GM12891 (cell line): ENCODE measurements at regions not wholly inside any gene's neighbourhood (a gene's known extent, or its start where the extent isn't known, plus 50 kb on each side); places are given as distances from the start of the nearest gene placed in this dataset.

Experiments
- PAX5 ChIP-seq: IDR thresholded peaks from 2 replicates; pipeline ENCODE4 v1.6.1; 2011; ENCODE audit warnings: low read length, moderate library complexity, mild to moderate bottlenecking; ENCODE audit not compliant: insufficient read depth, severe bottlenecking
- POLR2A ChIP-seq: IDR thresholded peaks from 2 replicates; pipeline ENCODE4 v1.6.1; 2011; ENCODE audit warnings: low read depth, low read length, control low read depth
- POLR2AphosphoS5 ChIP-seq: IDR thresholded peaks from 2 replicates; pipeline ENCODE4 v1.6.1; 2011; ENCODE audit warnings: low read depth, low read length, control low read depth
- POU2F2 ChIP-seq: IDR thresholded peaks from 2 replicates; pipeline ENCODE4 v1.6.1; 2011; ENCODE audit warnings: low read depth, mild to moderate bottlenecking, control low read depth, low read length, moderate library complexity
- SPI1 ChIP-seq: IDR thresholded peaks from 2 replicates; pipeline ENCODE4 v1.6.1; 2011; ENCODE audit warnings: low read depth, low read length, control low read depth
- TAF1 ChIP-seq: IDR thresholded peaks from 2 replicates; pipeline ENCODE4 v1.6.1; 2011; ENCODE audit warnings: low read depth, low read length, control low read depth

DNA sequence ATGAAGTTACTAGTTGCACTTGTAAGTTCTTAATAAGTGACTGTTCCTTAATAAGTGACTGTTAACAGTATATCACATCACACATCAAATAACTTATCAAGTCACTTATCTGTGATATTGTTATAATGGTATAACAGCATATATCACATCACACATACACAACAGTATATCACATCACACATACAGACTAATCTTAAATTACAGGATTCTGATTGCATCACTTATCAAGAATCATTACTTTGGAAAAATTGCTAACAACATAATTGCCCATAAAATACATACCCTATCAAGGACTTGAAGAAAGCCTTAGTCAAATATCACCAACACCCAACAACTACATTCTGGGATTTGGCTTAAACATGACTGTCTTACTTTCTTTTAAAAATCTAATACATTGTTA, 813.5 kb downstream of the LTN1 start:
- TF ChIP-seq TAF1, result no peak
- TF ChIP-seq SPI1, result no peak
- no peak for TF ChIP-seq POLR2AphosphoS5
- no peak for TF ChIP-seq POLR2A
- TF ChIP-seq PAX5, result no peak
- no peak for TF ChIP-seq POU2F2
